KOPT-K1 (cell line): ENCODE measurements at regions not wholly inside any gene's neighbourhood (a gene's known extent, or its start where the extent isn't known, plus 50 kb on each side); places are given as distances from the start of the nearest gene placed in this dataset.

Experiments used
- H3K27ac ChIP-seq: fragments of 200-600 bp; sonication (generic); 2 replicates; pipeline ENCODE4 v1.5.1; 2016; ENCODE audit warnings: antibody characterized with exemption, mild to moderate bottlenecking, low read depth, low read length; ENCODE audit not compliant: poor library complexity, severe bottlenecking
- H3K36me3 ChIP-seq: fragments of 200-600 bp; sonication (generic); 2 replicates; pipeline ENCODE4 v1.5.1; 2017; ENCODE audit warnings: antibody characterized with exemption, mild to moderate bottlenecking, low read length, moderate library complexity; ENCODE audit not compliant: insufficient read depth
- H3K9me3 ChIP-seq: fragments of 200-600 bp; sonication (generic); 2 replicates; pipeline ENCODE4 v1.5.1; 2017; ENCODE audit warnings: antibody characterized with exemption, low read length, mild to moderate bottlenecking; ENCODE audit not compliant: insufficient read depth, poor library complexity, severe bottlenecking

- no peaks in the 10 kb centered on the region for H3K9me3 ChIP-seq
- H3K27ac ChIP-seq, result no peak overlapping the region
- no peaks in the 10 kb centered on the region for H3K36me3 ChIP-seq
Measured at GRCh38 chr2:55108456-55109160, 58.4 kb upstream of the RTN4 start.

DNA sequence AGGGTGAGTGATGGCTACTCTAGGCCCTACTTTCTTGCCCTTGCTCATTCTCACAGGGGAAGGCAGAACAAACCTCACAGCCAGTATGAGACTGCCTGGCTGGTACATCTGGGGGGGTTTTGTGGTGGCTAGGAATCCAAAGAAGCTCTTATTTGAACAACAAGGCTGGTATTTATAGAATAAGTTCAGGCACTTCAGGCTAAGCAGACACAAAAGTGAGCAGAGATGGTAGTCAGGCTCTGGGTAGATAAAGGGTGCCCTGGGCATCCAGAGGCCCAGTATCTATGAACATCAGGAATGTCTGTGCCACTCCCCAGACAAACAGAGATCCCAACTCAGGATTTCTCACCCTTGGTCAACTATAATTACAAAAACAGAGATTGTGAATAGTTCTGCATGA, 57.2 kb upstream of the RTN4 start:
- H3K27ac ChIP-seq, result no peak overlapping the region
- no peaks in the 10 kb centered on the region for H3K9me3 ChIP-seq
- no peaks in the 10 kb centered on the region for H3K36me3 ChIP-seq

- no peaks in the 10 kb centered on the region for H3K9me3 ChIP-seq
- H3K36me3 ChIP-seq, result no peaks in the 10 kb centered on the region
- no peak overlapping the region for H3K27ac ChIP-seq
Measured at GRCh38 chr2:55106148-55106547, 55.9 kb upstream of the RTN4 start.

DNA sequence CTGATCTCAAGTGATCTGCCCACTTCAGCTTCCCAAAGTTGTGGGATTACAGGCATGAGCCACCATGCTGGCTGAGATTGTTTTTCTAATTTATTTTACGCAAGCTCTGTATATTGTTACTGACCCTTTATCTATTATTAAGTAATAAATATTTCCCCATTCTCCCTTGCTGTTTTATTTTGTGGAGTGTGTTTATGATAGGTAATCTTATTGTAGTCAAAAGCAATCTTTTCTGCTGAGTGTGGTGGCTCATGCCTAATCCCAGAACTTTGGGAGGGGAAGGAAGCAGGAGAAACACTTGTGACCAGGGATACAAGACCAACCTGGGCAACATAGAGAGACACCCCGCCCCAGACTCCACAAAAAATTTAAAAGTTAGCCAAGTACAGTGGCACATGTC, 55.2 kb upstream of the RTN4 start:
- Histone ChIP-seq H3K9me3 (no peaks in the 10 kb centered on the region), H3K36me3 (no peaks in the 10 kb centered on the region), H3K27ac (no peak overlapping the region)

GRCh38 chr2:55103046-55103445, 52.8 kb upstream of the RTN4 start:
- Histone ChIP-seq H3K36me3 (no peaks in the 10 kb centered on the region), H3K27ac (no peak overlapping the region), H3K9me3 (no peaks in the 10 kb centered on the region)

DNA sequence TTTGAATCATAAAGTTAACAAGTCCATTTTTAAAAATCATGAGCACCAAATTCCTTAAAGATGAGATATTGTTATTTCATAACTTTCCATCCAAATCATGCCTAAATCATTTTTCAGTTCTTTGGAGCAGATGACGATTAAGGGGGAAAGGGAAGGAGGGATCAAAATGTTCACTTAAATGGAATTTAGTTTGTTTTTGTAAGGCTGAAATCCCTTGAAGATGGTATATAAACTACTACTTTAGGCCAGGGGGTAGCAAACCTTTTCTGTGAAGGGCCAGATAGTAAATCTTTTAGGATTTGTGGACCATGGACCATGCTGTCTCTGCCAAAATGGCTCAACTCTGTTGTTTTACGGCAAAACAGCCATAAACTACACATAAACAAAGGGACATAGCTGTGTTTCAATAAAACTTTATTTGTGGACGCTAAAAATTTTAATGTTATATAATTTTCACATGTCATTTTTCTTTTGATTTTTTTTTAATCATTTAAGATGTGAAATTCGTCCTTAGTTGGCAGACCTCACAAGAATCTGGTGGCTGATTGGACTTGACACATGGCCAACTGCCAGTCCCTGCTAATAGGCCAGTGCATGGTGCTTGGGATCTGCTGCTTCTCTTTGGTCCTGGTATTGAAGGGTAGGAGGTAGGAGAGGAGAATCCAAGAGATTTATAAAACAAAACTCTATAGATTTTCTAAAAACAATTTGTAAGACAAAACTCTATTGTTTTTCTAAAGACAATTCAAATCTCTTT, 52.0 kb upstream of the RTN4 start:
- H3K27ac ChIP-seq, result peak overlapping the region; percentile 20
- no peaks in the 10 kb centered on the region for H3K36me3 ChIP-seq
- H3K9me3 ChIP-seq, result no peaks in the 10 kb centered on the region

DNA sequence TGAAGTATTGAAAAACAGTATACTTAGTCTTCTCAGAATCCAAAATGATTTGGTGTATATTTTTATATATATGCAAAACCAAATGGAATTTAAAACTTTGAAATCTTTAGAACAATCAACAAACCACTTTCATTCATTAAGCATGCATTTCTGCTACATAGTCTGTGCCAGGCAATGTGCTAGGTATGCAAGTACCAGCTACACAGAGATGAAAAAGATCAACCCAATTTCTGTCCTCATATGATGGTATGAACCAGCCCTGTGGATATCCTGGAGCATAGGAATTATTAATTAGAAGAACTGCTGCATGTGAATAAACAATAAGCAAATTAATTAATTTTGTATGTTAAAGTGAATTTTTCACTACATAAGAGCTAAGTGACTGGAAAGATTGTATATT, 51.2 kb upstream of the RTN4 start:
- Histone ChIP-seq H3K9me3 (no peaks in the 10 kb centered on the region), H3K36me3 (no peaks in the 10 kb centered on the region), H3K27ac (no peak overlapping the region)

GRCh38 chr2:55099878-55100820, 49.9 kb upstream of the RTN4 start:
- Histone ChIP-seq H3K9me3 (no peaks in the 10 kb centered on the region), H3K27ac (peak overlapping the region; percentile 50), H3K36me3 (no peaks in the 10 kb centered on the region)
